ENCODE measurements at regions not wholly inside any gene's neighbourhood (a gene's known extent, or its start where the extent isn't known, plus 50 kb on each side); places are given as distances from the start of the nearest gene placed in this dataset.

GRCh38 chr9:135288054-135288453 is 191.5 kb upstream of the PPP1R26 start:
- dilution Hi-C loops (cut with MboI; ENCODE audit: extremely low pct_ligation_motif_present, low sequenced_read_pairs), result no loop called here
- no peaks in the 10 kb centered on the region for H3K79me2 ChIP-seq (ENCODE audit: control insufficient read depth, insufficient read depth, low read length)
- no peak overlapping the region for H2AFZ ChIP-seq (ENCODE audit: control insufficient read depth, low read length)
- TF ChIP-seq CTCF (optimal IDR thresholded peaks at IDR 0.05 in 1 of 3, IDR thresholded peaks at IDR 0.05 in 1 of 3, conservative IDR thresholded peaks at IDR 0.05 in 1 of 3; ENCODE audit: extremely low read depth in 1 of 3, insufficient read depth in 2 of 3, low read length in 3 of 3), result no peak
- no peak for TF ChIP-seq EZH2 (IDR thresholded peaks at IDR 0.05; ENCODE audit: low read length)
- H3K27me3 ChIP-seq (ENCODE audit: control insufficient read depth, extremely low read depth, insufficient read depth, low read length), result peaks cover 13% of the 10 kb centered on the region
- FAIRE-seq (no peak), DNase-seq (ENCODE audit: low read depth, low spot score) (no peak)
- no peaks in the 10 kb centered on the region for H3K4me1 ChIP-seq (ENCODE audit: control insufficient read depth, extremely low read depth, insufficient read depth, low read length)
- H3K9me1 ChIP-seq (ENCODE audit: control insufficient read depth, extremely low read depth, insufficient read depth, low read length), result no peaks in the 10 kb centered on the region
- H3K9ac ChIP-seq (ENCODE audit: control insufficient read depth, extremely low read depth, insufficient read depth, low read length), result no peak overlapping the region
- no peak overlapping the region for H3K27ac ChIP-seq (ENCODE audit: control insufficient read depth, insufficient read depth, low read length)
- H3K9me3 ChIP-seq (ENCODE audit: control insufficient read depth, low read depth, low read length), result peaks cover 4% of the 10 kb centered on the region
- H3K4me2 ChIP-seq (ENCODE audit: control insufficient read depth, extremely low read depth, insufficient read depth, low read depth, low read length), result no peak overlapping the region
- no peaks in the 10 kb centered on the region for H3K36me3 ChIP-seq (ENCODE audit: control insufficient read depth in 2 of 2, extremely low read depth in 1 of 2, insufficient read depth in 2 of 2, low read length in 2 of 2)
- H3K4me3 ChIP-seq (ENCODE audit: control insufficient read depth in 2 of 3, extremely low read depth in 1 of 3, insufficient read depth in 2 of 3, low read depth in 1 of 3, low read length in 3 of 3), result no peak overlapping the region
- H4K20me1 ChIP-seq (ENCODE audit: control insufficient read depth, extremely low read depth, insufficient read depth, low read length), result no peaks in the 10 kb centered on the region

GRCh38 chr9:135289081-135289491 is 190.5 kb upstream of the PPP1R26 start:
- Histone ChIP-seq H3K27ac (ENCODE audit: control insufficient read depth, insufficient read depth, low read length) (no peak overlapping the region), H2AFZ (ENCODE audit: control insufficient read depth, low read length) (no peak overlapping the region), H3K27me3 (ENCODE audit: control insufficient read depth, extremely low read depth, insufficient read depth, low read length) (peaks cover 6% of the 10 kb centered on the region), H3K79me2 (ENCODE audit: control insufficient read depth, insufficient read depth, low read length) (no peaks in the 10 kb centered on the region), H3K36me3 (ENCODE audit: control insufficient read depth in 2 of 2, extremely low read depth in 1 of 2, insufficient read depth in 2 of 2, low read length in 2 of 2) (no peaks in the 10 kb centered on the region), H4K20me1 (ENCODE audit: control insufficient read depth, extremely low read depth, insufficient read depth, low read length) (no peaks in the 10 kb centered on the region), H3K9me1 (ENCODE audit: control insufficient read depth, extremely low read depth, insufficient read depth, low read length) (no peaks in the 10 kb centered on the region), H3K9ac (ENCODE audit: control insufficient read depth, extremely low read depth, insufficient read depth, low read length) (no peak overlapping the region), H3K4me1 (ENCODE audit: control insufficient read depth, extremely low read depth, insufficient read depth, low read length) (no peaks in the 10 kb centered on the region), H3K4me3 (ENCODE audit: control insufficient read depth in 2 of 3, extremely low read depth in 1 of 3, insufficient read depth in 2 of 3, low read depth in 1 of 3, low read length in 3 of 3) (no peak overlapping the region), H3K9me3 (ENCODE audit: control insufficient read depth, low read depth, low read length) (peaks cover 4% of the 10 kb centered on the region), H3K4me2 (ENCODE audit: control insufficient read depth, extremely low read depth, insufficient read depth, low read depth, low read length) (no peak overlapping the region)
- DNase-seq (ENCODE audit: low read depth, low spot score) (no peak), FAIRE-seq (no peak)
- TF ChIP-seq EZH2 (IDR thresholded peaks at IDR 0.05; ENCODE audit: low read length) (no peak), CTCF (optimal IDR thresholded peaks at IDR 0.05 in 1 of 3, IDR thresholded peaks at IDR 0.05 in 1 of 3, conservative IDR thresholded peaks at IDR 0.05 in 1 of 3; ENCODE audit: extremely low read depth in 1 of 3, insufficient read depth in 2 of 3, low read length in 3 of 3) (no peak)
- dilution Hi-C loops (cut with MboI; ENCODE audit: extremely low pct_ligation_motif_present, low sequenced_read_pairs), result no loop called here

All from keratinocyte (primary cell).